ENCODE measurements at regions not wholly inside any gene's neighbourhood (a gene's known extent, or its start where the extent isn't known, plus 50 kb on each side); places are given as distances from the start of the nearest gene placed in this dataset.
A peak's percentile ranks its signal among the peaks of the same experiment; 100 is the strongest.
"Not testable (repeated sequence)": the region's sequence is repeated elsewhere in the genome, so short reads cannot be mapped to it uniquely, and the experiment has no call there.

DNA sequence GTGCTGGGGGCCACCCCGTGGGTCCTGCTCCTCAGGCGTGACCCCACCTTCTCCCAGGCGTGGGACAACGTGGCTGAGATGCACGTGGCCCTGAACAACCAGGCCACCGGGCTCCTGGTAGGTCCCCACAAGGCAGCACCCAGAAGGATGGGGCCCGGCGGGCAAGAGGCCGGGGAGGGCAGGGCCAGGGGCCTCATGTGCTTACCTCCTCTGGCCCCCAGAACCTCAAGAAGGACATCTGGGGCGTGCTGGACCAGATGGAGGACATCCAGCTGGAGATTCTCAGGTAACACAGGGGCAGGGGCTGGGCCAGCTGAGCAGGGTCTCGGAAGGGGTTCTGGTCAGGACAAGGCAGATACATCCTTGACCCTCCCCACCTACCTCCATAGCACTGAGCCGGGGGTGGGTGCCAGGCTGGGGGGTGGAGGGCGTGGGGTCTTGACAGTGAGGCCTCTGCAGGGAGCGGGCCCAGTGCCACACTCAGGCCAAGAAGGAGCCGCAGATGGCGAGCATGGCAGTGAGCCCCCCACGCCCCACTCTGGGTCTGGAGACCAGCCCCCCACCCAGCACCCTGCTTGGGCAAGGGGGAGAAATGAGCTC, 186.3 kb downstream of the IGLL1 start:
- no peak for DNase-seq

DNA sequence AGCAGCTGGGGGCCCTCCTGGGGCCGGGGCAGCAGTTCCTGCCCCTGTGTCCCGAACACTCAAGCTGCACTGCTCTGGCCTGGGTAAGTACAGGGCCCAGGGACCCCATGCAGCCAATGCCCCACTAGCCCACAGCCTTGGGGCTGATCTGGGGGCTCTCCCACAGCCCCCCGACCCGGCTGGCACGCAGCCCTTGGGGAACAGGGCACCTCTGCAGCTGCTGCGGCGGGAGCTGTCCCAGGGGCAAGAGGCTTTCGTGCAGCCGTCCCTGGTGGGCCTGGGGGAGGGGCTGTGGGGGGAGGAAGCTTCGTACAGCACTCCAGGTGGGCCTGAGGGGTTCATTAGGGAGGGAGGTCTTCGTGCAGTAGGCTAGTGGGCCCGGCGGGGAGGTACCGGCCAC, 186.9 kb downstream of the IGLL1 start:
- not testable (repeated sequence) for DNase-seq

DNA sequence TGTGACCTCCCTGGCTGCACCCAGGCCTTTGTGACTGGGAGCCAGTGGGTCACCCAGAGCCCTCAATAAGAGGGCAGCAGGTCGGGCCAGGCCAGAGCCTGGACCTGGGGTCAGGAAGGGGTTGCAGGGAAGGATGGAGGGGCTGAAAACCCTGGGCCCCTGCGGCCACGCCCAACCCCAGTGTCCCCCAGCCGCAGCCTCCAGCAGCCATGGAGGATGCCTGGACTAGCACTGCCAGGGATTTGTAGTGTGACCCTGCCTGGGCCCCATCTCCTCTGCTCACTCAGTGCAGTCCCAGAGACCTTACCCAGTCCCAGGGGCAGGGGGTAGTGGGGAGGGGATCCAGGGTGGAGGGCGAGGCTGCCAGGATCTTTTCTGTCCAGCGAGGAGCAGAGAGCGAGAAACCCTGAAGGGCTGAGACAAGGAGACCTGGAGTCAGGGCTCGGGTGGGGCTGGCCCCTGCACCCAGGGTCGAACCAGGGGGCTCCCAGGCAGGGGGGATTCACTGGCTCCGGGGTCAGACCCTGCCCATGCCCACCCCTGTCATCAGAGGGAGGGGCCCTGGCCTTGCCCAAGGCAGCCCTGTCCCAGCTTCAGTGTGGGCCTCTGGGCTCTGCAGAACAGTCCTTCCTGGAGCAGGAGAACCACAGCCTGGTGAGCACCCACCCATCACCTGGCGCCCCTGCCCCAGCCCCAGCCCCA, 187.5 kb downstream of the IGLL1 start:
- DNase-seq, result no peak

DNA sequence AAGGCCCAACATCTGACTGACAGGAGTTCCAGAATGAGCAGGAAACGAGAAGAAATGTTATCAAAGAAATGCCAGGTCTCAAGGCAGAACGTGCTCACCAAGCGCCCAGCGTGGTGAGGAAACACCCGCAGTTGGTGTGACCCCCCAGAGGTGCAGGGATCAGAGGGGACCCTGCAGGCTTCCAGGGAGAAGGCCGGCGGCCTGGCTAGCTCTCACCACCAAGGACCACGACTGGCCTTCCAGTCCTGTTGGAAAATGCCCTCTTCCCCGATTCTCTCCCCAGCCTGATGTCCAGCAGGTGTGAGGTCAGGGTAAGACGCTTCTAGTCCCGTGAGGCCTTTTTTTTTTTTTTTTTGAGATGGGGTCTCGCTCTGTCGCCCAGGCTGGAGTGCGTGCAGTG, 189.1 kb downstream of the IGLL1 start:
- DNase-seq, result no peak

DNA sequence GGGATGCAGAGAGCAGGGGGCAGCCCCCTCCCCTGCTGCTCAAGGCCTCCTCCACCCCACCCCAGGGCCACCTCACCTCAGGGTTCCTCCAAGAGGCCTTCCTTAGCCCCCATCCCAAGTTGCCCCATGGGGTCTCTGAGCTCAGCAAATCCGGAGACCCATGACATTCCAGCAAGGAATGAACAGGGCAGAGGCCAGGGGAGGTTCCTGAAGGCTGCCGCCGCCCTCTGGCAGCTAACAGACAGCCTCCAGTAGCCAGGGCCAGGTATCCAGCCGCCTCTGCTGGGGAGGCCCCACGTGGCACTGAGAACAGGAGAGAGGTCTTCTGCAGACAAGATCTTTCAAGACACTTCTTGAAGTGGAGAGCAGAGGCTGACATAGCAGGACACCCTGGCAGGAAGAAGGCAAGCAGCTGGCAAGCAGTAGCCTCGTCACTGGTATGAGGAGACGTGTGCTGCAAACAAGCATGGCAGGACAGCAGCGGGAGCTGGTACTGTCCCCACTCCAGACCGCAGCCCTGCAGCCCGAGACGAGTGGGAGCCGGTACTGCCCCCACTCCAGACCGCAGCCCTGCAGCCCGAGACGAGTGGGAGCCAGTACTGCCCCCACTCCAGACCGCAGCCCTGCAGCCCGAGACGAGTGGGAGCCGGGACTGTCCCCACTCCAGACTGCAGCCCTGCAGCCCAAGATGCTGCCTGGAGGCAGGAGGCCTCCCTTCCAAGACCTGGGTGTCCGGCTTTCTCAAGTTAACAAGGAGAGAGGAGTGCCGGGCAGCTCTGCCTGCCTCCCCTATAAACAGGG, 190.6 kb downstream of the IGLL1 start:
- DNase-seq, result no peak

DNA sequence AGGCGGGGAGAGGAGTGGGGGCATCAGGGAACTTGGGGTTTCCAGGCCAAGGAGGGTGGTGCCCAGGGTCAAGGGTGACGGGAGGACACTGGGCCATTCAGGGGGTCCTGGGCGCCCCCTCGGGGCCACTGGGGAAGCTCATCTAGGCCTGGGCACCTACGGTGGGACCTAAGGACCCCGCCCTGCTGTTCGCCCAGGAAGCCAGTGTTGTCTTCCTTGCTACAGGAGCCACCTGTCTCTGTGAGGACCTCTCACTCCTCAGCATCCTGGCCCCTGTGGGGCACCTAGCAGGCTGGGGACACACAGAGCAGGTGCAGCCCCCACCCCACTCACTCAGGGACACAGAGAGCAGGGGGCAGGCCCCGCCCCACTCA, 191.6 kb downstream of the IGLL1 start:
- DNase-seq, result no peak

DNA sequence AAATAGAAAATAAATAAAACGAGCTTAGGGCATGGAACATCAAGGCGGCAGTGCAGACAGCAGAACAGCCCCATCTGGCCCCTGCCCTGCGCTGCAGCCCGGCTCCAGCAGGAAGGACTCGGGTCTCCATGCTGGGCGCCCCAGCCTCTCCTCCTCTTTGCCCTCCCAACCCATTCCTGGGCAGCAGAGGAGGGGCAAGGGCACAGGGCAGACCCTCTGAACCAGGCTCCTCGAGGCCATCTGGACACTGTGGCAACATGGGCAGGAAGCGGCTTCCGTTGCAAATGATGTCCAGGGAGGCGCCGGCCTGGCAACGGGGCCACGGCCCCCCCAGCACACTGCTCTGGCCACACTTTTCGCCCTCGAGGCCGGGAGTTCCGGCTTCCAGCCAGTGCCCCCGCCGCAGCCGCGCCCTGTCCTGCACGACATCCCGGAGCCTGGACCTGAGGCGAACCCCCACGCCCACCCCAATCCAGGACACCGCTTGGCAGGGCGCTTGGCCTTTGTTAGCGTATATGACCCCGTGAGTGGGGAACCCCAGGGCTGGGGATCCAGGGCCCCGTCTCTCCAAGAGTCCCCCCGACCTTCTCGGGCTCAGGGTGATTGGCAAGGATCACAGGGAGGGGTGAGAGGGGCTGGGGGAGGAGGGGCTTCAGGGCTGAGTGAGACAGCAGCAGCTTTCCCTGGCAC, 192.1 kb downstream of the IGLL1 start:
- no peak for DNase-seq

DNA sequence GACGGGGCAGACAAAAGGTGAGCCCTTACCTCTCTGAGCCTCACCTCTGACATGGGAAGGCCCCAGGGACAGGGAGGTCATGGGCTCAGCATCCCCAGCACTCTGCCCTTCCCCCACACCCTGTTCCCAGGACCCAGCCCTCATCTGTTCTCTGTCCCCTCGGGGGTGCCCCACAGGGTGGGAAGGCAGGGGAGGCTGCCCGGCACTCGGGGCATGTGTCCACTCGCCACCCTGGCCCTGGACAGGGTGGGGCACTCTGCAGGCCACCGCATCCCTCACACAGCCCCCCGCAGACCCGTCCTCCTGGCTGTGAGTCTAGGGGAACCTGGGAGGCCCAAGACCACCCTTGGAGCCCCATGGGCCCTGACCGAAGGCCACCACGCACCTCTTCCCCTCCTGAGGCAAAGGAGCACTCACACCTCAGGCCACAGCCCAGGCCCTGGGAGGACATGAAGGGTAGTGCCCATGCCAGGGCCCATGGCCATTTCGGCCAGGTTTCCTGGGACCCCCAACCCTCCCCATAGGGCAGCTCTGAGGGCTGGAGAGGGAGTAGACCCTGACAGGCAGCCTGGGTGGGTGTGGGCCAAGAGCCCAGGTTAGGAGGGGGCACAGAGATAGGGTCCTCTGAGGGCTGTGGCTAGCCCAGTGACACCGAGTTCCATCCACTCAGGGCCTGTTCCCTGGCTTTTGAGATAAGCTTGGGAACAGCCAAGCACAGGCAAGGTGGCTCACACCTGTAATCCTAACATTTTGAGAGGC, 193.1 kb downstream of the IGLL1 start:
- no peak for DNase-seq

DNA sequence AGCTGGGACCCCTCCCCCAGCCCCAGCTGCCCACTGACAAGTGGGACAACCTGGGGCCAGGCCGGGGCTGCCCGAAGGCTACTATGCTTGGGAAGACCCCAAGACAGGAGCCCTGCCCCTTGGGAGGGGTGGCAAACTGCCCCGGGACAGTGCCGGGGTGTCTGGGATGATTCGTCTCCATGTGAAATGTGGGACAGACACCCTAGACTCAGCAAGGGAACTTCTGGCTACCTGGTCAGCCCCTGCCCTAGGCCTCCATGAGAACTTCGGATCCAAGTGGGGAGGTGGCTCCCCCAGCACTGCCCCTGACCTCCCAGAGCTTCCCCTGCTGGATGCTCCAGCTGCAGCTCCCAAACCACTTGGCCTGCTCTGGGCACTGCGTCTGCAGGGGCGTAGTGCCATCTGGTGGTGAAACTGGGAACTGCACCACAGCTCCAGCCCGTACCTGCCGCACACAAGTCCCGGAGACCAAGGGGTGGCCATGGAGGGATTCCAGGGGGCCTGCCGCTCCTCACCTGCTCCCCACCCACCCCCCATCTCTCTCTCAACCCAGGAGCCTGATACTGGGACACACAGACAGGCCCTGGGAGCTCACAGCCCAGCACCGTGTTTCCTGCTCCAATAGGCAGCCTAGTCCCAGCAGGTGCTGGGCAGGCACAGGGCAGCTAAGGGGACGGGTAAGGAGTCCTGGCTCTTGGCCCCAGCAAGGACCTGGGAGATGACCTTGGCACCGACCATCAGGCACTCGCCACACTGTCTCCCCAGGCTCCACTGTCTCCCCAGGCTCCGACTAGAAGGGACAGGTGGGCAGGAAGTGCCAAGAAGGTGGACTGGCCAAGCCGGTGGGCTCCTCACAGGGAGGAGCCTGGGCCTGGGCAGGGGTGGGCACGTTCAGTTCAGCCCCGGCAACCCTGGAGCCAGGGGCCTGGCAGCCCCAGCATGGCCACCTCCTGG, 194.1 kb downstream of the IGLL1 start:
- peak; percentile 75 to 80 for DNase-seq

DNA sequence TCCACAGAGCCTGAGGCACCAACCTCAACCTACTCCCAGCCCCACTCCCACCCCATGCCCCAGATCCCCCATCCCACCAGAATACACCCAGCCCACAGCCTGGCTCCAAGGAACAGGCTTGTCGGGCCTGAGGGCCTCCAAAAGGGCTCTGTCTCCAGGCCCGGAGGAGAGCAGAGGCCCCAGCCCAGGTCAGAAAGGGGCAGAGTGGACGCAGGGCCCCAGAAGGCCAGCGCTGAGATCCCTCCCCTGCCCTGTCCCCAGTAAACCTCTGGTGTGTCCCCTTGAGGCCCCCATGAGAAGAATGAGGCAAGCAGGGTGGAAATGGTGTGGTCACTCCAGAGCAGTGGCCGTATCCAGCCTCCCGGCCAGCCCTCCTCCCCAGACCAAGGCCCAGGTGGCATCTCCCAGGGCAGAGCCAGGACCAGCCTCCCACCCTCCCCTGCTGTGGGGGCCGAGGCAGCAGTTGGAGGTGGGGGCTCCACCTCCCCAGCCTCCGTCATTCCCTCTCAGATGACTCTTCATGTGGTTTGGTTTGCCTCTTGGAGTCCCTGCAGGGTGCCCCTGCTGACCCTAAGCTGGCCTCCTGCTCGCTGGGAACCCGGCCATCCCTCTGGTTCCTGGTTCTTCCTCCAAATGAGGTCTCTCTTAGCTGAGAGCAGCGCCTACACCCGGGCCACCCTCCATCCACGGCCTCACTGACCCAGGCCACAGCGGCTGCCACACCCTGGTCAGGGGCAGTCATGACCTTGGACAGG, 195.0 kb downstream of the IGLL1 start:
- no peak for DNase-seq

DNA sequence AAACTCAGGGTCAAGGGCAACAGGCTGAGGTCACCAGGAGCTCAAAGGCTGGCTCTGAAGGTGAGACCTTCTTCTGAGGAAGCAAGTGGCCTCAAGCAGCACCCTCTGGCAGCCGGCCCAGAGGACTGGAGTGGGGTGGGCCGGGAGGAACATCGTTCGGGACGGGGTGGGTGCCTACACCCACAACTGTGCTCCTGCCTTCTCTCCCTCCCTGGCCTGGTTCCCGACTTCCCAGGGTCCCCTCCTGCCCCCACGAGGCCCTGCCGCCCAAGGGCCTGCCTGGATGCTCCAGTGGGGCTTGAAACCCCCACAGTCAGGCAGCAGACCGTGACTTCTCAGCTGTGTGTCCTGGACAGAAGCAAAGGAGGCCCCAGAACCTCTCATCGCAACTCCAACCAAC, 195.7 kb downstream of the IGLL1 start:
- DNase-seq, result no peak

DNA sequence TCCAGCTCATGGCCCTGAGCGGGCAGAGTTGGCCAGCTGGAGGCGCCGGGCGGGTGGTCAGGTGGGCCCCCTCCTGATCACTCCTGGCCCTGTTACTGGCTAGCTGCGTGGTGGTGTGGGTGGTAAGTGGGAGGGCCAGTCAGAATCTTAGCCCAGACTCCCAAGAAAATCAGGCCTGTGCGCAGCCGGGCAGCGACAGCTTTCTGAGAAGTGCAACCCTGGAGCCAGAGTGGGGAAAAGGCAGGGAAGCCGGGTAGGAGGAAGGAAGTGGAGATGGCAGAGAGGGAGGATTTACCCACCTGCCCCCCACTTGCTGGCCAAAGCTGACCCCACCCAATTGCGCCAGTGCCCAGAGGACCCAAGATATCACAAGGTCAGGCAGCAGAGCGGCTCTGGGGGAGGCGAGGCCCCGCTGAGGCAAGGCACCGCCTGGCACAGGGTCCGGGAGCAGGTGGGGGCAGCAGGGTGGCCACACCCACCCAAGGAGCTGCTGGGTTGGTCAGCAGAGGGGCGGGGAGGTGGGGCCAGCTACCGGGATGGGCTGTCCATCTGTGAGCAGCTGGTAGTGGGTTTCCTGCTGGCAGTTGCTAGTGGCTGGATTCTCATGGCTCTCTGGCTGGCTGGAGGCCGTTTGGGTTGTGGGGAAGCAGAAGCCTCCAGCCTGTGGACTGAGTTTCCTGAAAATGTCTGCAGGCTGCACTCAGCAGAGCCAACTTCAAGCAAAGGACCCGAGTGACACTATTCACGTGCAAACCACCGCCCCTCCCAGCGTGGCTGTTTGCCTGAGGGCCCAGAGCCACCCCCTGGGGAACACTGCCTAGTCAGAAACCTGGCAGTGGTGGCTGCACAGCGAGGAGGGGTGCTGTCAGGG, 196.4 kb downstream of the IGLL1 start:
- DNase-seq, result no peak

DNA sequence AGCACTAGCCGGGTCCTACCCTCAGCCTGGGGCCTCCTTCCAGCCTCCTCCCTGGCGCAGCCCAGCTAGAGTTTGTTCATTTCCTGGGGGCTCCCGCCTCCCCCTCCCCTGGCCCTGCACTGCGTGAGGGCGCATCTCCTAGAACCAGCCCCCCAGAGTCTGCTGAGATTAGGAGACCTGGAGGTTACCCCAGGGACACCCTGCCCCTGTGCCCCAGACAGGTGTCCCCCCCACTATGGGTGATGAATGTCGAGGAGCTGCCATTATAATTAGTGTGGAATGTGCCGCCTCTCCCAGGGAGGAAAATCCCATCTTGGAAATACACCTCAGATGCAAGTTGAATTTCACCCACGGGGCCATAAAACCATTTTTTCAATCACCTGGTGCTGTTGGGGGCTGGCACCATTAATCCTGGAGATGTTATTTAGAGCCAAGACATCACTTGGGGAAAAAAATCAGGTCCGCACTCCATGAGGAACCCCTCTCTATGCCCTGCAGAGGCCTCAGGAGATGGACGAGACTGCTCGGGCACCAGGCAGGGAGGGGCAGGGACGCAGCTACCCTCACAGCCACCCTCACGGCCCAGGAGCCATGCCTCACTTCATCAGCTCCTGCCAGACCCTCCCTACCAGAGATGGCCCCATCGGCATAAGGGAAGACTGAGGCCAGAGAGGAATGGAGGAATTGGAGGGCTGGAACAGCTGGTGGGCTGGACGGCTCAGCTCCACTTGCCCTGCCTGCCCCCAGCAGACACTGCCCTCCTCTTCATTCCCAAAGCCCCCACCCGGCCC, 197.5 kb downstream of the IGLL1 start:
- no peak for DNase-seq

DNA sequence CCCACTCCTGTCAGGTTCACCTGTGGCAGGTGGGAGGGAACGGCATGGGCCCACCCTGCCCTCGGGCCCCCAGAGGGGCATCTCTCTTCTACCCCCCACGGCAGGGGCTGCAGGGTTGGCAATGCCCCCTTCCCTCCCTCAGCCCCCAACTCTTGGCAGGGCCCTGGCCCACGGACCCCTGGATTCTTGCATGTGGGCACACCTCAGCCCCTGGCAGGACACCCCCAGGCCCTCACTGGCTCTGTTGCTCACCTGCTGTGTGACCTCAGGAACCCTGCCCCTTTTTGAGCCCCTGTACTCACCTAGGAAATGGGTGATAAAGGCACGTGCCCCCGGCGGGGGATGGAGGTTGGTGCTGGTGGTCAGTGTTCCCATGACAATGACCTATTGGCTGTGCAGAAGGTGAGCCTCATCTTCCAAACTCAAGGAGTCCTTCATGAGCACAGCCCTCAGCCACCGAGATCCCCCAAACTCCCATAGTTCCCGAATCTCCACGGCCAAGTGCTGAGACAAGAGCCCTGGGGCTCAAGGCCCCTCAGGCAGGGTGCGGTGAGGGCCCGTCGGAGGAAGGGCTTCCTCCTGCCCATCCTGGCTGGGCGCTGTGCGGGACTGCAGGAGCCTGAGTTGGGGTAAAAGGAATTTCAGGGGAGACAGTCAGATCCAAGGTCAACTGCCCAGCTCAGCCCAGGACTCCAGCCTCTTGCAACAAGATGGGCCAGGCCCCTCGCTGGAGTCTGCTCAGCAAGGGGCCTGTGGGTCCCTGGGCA, 198.2 kb downstream of the IGLL1 start:
- DNase-seq, result no peak

DNA sequence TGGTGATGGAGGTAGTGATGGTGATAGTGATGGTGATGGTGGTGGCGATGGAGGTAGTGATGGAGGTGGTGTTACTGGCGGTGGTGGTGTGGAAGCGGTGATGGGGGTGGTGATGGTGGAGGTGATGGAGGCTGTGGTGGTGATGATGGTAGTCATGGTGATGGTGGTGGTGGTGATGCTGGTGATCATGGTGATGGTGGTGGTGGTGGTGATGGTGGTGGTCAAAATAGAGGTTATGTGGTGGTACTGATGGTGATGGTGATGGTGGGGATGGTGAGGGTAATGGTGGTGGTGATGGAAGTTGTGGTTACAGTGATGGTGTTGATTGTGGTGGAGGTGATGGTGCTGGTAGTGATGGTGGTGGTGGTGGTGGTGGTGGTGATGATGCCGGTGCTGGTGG, 199.2 kb downstream of the IGLL1 start:
- no peak for DNase-seq

DNA sequence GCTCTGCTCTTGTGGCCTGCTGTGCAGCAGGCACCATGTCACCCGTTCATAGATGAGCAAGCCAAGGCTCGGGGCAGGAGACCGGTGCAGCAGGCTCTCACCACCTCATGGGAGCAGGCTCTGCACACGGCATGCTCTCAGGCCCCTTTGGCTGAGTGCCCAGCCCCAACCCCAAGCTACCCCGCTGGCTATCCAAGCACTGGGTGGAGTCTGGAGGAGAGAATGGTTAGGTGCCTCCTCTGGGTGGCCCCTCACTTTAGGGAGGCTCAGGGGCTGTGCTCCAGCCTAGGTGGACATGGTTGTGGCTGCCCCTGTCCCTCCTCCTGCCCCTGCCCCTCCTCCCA, 199.9 kb downstream of the IGLL1 start:
- DNase-seq, result no peak

DNA sequence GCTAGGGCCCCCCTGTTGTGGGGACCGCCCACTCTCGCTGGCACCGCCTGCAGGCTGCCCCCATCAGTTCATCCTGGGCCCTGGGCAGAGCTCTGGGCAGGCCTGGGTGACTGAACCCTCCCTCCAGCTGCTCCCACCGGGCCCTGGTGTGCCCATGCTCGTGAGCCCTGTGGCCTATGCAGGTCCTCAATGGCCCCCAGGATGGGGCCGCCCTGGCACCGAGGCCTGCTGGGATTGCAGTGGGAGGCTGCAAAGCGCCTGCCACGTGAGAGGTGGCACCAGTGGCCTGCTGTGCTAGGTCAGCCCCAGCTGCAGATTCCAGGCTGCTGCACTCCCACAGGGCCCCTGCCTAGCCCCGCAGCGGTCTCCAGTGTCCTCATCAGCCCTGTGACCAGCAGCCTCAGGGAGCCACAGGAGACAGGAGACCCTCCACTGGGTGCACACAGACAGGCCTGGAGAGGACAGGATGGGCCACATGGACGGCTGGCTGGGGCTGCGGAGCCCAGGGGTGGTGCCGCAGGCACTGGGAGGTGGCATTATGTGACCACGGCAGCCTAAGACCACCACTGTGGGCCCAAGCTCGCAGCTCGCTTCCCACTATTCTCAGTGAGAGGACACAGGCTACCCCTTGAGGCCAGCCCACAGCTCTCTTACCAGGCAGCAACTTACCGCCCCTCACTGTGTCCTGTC, 199.4 kb downstream of the BCR start:
- DNase-seq, result not testable (repeated sequence)

DNA sequence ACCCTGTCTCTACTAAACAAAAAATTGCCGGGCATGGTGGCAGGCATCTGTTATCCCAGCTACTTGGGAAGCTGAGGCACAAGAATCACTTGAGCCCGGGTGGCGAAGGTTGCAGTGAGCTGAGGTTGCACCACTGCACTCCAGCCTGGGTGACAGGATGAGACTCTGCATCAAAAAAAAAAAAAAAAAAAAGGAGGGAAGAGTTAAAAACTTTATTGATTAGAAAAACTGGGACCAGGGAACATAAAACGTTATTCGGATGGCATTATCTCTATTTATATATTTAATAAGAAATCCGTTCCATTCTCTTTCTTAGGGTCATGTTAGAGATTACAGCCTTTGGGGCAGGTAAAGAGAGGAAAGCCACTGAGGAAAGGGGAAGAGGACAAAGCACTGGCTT, 197.5 kb downstream of the BCR start:
- DNase-seq, result no peak

Measured in activated CD4-positive, alpha-beta T cell treated with anti-CD3 and anti-CD28 coated beads, Interleukin-2, amount 50 U/mL, for 4 hours (primary cell).